GM19452 (cell line): ENCODE measurements at regions not wholly inside any gene's neighbourhood (a gene's known extent, or its start where the extent isn't known, plus 50 kb on each side); places are given as distances from the start of the nearest gene placed in this dataset.

Experiments used
- ATAC-seq: cut with Tn5 transposase; IDR thresholded peaks from one replicate; pipeline ENCODE4 v1.9.1; 2021; ENCODE audit not compliant: unreplicated experiment

GRCh38 chr2:133837441-133838094 lies 269.3 kb upstream of the NCKAP5 start:
- no peak for ATAC-seq

GRCh38 chr2:133838642-133839365 lies 270.5 kb upstream of the NCKAP5 start:
- ATAC-seq = no peak

DNA sequence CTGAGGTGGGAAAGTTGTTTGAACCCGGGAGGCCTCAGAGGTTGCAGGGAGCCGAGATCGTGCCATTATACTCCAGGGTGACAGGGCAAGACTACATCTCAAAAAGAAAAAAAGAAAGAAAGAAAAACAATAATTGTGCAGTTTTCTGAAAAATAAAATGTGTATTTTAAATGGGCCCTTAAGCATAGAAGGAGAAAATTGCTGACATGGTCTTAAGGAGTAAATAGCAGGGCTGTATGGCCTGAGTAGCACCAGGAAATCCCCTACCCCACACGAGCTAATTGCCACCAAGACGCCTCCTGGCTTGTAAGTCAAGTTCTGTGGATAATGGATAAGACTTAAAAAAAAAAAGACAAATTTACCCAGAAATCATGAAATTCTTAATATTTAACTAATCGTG lies 271.4 kb upstream of the NCKAP5 start:
- ATAC-seq = no peak

GRCh38 chr2:133840761-133841160 lies 272.5 kb upstream of the NCKAP5 start:
- no peak for ATAC-seq

- no peak for ATAC-seq
Measured at GRCh38 chr2:133841900-133842299, 273.6 kb upstream of the NCKAP5 start.

GRCh38 chr2:133842446-133842845 lies 274.2 kb upstream of the NCKAP5 start:
- no peak for ATAC-seq

GRCh38 chr2:133843091-133843490 lies 274.8 kb upstream of the NCKAP5 start:
- ATAC-seq = no peak

GRCh38 chr2:133843551-133843950 lies 275.3 kb upstream of the NCKAP5 start:
- no peak for ATAC-seq

DNA sequence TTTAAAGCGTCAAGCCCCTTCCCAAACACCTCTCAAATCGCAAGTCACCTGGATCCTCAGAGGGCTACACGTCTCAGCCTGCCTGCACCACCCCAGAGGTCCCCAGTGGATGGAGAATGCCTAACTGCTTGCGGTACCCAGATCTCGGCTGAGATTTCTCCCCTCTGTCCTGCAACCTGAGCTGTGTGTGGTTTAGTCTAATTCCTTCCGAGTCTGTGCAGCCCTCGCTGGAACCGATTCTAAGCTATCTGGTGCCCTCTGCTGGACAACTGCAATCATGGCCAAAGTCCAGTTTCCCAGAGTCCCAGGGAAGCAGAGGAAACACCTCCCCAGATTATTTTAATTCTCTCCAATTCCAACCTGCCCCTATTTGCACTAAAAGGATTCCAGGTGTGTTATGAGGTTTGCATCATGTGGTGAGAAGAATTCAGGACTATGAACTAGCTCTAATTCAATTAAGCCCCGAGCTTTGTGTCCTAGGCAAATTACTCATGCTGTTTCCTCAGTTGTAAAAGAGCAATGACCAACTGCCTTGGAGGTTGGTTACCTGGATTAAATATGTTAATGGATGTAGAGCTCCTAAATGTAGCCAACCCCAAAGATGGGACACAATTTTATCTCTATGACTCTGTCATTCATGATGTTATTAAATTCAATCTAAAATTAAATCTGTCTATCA lies 276.1 kb upstream of the NCKAP5 start:
- no peak for ATAC-seq

DNA sequence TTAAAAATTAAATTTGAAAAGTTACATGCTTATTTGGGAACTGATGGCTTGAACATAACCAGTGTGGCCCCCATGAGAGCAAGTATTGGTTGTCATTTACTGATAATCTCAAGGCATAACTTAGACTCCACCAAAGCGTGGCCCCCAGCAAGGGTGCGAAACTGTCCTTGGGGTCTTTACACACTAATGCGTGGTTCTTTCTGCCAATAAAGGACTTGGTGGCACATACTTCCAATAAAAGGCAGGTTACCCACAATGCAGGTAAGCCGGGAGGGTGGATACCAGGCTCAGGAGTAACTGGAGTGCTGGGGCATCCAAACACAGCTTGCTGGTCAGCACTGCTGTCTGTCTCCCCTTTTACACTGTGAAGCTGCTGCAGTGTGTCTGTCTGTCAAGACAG lies 278.2 kb upstream of the NCKAP5 start:
- no peak for ATAC-seq

GRCh38 chr2:133847591-133847990 lies 279.3 kb upstream of the NCKAP5 start:
- no peak for ATAC-seq

DNA sequence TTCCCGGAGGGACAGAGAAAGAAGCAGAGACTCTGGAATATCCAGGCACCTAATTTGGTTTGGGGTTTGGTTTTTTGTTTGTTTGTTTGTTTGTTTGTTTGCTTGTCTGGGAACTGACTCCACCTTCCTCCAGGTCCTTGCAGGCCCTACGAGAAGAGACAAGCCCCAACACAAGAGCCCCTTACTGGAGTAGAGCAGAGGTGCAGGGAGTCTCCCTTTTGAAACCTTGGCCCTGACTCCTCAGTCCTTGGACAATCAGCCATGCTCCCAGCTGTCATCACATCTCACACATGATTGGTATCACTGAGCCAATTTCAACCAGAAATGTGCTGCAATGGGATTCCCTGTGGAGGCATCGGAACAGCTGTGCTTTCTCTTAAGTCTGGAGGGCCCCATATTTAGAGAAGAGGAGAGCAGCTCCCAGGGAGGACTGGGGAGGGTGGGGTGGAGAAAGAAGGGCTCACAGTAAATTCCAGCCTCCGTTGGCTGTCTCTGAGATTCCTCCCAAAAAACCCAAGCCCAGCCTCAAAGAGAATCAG lies 279.9 kb upstream of the NCKAP5 start:
- no peak for ATAC-seq

DNA sequence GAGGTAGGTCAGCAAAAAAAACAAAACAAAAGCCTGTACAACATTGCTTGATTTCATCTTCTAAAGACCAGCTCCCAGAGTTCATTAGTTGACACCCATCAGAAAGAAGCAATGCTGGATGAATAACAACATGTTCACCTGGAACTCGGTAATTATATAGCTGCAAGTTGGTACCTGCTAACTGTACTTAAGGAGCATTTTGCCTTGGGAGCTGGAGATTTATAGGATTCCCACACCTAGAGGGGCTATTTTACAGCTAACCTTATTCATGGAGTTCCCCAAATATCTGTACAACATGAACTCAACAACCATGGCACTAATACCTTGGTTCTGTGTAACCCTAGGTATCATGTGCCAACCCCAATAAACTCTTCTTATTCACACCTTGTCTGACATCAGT lies 281.1 kb upstream of the NCKAP5 start:
- no peak for ATAC-seq

DNA sequence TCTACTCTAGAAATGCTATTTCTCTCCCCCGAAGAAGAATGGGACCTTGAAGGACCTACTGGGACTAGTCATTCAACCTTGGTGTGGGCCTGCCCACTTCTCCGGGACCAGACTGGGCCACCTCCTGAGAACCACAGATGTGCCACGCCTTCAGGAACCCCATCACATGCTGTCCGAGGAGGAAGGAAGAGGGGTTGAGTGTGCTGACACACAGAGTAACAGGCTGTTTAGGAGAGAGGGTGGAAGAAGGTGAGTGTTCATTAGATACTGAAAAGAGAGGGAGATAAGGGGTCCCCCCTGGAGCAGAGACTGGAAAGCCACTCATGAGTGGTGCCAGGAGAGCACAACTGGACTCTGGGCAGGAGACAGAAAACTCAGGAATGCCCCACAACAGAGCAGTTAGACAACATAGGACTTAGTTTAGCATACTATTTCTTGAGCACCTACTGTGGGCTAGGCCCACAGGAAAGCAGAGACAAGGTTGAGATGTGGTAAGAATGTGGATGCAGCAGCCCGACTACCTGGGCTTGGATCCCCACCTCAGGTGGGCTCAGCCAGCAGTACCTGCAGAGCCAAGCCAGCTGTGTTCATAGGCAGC lies 286.4 kb upstream of the NCKAP5 start:
- ATAC-seq = no peak

DNA sequence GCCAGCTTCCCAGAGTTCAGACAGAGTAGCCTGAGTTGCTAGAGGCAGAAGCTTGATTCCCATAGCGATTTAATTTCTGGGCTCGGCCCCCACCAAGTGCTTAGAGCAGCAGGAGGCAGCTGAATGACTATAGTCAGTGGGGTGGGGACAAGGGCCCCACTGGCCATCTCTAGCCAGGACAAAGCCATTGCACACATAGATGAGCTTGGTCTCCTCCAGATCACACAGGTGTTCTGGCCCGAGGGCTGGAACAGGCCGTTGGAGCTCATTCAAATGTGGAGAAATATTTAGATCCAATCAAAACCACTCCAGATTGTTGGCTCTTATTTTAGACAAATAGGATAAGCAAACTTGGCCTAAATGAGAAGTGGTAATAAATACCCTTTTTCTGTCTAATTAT lies 287.3 kb upstream of the NCKAP5 start:
- no peak for ATAC-seq

GRCh38 chr2:133856678-133857077 lies 288.4 kb upstream of the NCKAP5 start:
- ATAC-seq = no peak

DNA sequence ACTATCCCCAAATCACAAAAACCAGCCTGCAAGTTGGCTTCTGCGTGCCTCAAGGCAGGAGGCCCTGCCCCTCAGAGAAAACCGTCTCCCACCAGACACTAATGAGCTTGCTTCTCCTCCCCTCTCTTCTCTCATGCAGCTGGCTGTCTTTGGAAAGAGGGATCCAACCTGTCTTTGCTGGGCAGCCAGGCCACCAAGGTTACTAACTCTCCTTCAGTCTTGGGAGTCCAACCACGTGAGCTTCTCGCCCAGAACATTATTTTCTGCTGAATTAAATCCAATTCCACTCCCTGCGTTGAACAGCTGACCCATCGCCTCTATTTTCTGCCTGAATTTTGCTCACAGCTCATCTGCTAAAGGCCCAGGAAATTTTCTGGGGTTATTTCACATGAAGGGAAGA lies 291.3 kb upstream of the NCKAP5 start:
- no peak for ATAC-seq

DNA sequence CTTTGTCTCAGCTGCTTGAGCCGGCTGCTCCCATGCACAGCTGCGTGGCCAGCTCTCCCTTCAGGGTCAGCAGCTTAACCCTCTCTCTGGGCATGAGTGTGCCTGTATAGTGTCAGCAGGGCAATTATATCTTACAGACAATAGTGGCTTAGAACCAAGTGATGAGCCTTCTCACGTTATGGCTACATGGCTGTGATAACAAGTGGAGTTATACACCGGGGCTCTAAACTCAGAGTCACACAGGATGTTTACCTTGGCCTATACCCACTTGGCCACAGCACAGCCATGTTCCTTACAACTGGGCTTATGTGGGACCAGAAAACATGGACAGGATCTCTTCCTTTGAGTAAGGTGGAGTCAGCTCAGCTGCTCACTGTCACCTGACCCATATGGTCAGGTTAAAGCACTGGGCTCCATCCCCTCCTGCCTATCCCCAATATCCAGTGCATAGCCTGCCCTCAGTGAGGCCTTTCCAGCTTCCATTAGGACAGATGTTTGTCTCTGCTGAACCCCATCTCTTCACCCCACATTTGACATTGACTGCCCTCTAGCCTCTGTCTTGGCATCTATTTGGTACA lies 294.2 kb upstream of the NCKAP5 start:
- ATAC-seq = no peak

DNA sequence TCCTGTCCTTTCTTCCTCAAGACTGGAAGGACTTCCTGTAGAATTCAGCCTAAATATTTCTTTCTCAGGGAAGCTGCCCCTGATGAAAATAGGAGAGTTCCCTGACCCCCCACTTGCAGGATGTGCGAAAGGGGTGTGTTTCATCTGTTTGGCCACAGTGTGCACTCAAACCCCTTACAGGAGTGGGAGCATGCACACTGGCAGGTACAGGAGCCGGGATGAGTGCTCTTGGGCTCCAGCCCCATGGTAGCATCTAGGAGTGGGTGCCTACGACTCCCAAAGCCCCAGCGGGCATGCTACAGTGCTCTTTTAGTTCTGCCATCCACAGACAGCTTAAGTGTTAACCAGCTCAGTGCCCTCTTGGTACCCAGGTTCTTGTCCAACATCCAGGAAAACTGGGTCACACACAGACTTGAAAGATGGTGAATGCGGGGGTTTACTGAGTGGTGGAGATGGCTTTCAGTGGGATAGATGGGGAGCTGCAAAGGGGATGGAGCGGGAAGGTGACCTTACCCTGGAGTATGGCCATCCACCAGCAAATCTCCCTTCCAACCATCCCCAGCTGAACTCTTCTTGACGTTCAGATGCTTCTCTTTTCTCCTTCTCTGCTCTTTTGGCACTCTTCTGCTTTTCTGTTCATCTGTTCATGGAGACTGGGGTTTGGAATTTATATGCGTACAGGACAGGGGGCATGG lies 295.0 kb upstream of the NCKAP5 start:
- no peak for ATAC-seq

GRCh38 chr2:133865141-133865540 lies 296.9 kb upstream of the NCKAP5 start:
- ATAC-seq = no peak

GRCh38 chr2:133867166-133867565 lies 298.9 kb upstream of the NCKAP5 start:
- no peak for ATAC-seq
